NCI-H510A treated with DMSO at 0.1 percent for 48 hours (cell line): ENCODE measurements at regions not wholly inside any gene's neighbourhood (a gene's known extent, or its start where the extent isn't known, plus 50 kb on each side); places are given as distances from the start of the nearest gene placed in this dataset.
"Not testable (repeated sequence)": the region's sequence is repeated elsewhere in the genome, so short reads cannot be mapped to it uniquely, and the experiment has no call there.

Experiments
- DNase-seq: peaks from one replicate; lab custom pipeline; 2025; lab: John Stamatoyannopoulos, UW

GRCh38 chr10:3342771-3343170 is 170.2 kb upstream of the PITRM1 start:
- no peak for DNase-seq

DNA sequence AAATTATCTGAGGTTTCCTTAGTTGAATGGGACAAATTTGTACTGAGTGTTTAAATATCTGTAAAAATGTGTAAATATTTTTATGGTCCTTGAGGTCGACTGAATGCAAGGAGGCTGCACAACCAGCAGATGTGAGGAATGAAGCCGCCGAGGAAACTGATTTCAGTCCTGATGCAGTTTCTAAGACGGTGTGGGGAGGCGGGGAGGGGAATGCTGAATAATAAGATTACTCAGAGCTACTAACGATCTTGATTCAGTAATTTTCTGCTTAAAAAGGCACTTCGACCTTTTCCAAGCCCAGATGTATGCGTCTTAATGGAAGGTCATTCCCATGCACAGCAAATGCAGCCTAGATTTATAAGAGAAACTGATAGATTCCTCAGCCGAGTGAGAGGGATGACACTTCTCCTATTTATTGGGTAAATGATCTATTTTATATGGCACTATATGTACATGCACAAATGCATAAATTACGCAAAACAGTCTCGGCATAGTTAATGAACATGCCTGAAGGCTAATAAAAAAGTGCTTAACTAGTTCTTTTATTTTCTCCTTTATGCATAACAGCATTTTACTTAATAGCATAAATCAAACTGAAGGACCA is 167.6 kb upstream of the PITRM1 start:
- DNase-seq = no peak

GRCh38 chr10:3339531-3339950 is 167.0 kb upstream of the PITRM1 start:
- no peak for DNase-seq

- DNase-seq = no peak
Observed at GRCh38 chr10:3339121-3339520, 166.5 kb upstream of the PITRM1 start.

DNA sequence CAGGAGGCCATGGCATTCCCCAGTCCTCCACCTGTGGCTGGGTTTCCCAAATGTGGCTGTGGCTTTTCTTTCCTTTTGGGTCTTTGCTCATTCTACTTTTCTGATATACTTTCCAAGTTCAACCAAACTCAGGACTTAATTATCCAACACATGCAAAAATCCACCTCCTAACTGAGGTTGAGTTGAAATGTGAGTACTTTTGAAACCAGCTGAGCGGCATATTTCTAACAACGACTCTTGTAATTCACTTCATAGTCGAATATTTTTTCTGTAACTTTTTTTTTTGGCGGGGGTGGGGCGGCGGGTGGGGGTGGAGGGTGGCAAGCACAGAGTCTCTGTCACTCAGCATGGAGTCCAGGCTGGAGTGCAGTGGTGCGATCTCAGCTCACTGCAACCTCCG is 165.2 kb upstream of the PITRM1 start:
- no peak for DNase-seq

GRCh38 chr10:3336673-3337293 is 164.2 kb upstream of the PITRM1 start:
- no peak for DNase-seq

- no peak for DNase-seq
Observed at GRCh38 chr10:3333426-3333825, 160.8 kb upstream of the PITRM1 start.

GRCh38 chr10:3331690-3332230 is 159.2 kb upstream of the PITRM1 start:
- DNase-seq = no peak

GRCh38 chr10:3331187-3331586 is 158.6 kb upstream of the PITRM1 start:
- no peak for DNase-seq

DNA sequence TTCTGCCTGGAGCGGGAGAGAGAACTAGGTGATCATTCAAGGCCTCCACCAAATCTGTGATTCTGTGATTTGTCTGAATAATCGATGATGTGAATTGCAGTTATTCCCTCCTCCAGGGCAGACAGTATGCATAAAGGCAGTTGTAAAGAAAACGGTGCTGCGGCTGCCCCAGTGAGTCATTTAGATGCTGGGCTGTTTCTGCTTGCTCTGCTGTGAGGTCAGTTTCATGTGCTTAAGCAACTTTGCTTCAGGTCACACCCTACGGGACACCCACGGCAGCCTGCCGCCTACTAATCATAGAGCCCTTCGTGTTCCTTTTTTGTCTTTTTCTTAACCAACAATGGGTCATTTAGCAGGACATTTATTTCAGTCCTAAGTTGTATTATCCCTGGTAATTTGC is 158.1 kb upstream of the PITRM1 start:
- DNase-seq = no peak

GRCh38 chr10:3325954-3326750 is 153.6 kb upstream of the PITRM1 start:
- no peak for DNase-seq

DNA sequence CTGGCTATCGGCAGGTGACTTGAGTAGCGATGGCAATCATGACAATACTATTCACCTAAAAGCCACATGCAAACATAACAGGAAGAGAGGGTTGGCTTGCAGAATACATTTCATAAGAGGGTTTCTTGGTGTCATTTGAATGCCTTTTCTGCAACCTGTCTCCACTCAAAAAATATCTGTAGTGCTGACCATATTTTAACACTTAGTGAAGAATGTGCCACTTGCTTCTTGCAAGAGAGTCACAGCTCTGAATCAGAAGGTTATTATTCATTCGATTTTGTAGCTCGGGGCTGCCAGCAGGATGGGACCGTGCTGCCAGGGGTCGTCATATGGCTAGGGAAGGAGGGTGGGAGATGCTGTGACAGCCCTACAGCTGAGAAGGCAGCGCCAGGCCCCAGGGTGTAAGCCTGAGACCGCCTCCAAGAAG is 152.0 kb upstream of the PITRM1 start:
- DNase-seq = no peak

DNA sequence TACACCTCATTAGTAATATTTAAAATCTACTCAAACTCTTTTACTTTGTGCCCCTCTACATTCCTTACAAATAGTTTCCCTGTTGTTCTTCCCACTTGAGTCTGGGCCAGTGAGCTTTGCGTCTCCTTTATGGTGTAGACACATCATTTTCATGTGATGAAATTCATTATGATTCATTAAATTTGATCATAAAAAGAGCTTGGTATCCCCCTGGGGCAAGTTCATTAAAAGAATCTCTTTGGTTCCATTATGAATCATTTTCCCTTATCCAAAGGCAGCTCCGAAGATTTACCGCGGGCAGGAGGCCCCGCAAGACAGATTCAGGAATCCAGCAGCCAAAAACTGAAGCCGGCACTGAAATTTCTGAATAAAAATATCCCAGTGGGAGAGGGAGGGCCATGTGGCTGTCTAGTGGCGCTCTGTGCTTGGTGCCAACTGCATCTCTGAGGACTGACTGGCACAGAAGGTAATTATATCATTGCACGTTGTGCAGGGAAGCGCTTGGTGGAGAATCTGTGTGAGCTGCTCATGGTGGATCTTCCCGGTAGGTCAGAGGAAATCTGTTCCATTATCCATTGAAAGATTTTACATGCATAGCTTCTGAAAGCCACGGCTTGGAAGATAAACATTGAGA is 151.4 kb upstream of the PITRM1 start:
- no peak for DNase-seq

GRCh38 chr10:3321123-3321522 is 148.5 kb upstream of the PITRM1 start:
- DNase-seq = no peak

DNA sequence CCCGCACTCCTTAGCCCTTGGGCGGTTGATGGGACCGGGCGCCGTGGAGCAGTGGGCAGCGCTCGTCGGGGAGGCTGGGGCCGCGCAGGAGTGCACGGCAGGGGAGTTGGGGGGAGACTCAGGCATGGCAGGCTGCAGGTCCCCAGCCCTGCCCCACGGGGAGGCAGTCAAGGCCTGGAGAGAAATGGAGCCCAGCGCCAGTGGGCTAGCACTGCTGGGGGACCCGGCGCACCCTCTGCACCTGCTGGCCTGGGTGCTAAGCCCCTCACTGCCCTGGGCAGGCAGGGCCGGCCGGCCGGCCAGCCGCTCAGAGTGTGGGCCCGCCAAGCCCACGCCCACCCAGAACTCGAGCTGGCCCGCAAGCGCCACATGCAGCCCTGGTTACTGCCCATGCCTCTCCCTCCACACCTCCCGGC is 147.2 kb upstream of the PITRM1 start:
- no peak for DNase-seq

GRCh38 chr10:3318480-3318807 is 145.9 kb upstream of the PITRM1 start:
- not testable (repeated sequence) for DNase-seq

DNA sequence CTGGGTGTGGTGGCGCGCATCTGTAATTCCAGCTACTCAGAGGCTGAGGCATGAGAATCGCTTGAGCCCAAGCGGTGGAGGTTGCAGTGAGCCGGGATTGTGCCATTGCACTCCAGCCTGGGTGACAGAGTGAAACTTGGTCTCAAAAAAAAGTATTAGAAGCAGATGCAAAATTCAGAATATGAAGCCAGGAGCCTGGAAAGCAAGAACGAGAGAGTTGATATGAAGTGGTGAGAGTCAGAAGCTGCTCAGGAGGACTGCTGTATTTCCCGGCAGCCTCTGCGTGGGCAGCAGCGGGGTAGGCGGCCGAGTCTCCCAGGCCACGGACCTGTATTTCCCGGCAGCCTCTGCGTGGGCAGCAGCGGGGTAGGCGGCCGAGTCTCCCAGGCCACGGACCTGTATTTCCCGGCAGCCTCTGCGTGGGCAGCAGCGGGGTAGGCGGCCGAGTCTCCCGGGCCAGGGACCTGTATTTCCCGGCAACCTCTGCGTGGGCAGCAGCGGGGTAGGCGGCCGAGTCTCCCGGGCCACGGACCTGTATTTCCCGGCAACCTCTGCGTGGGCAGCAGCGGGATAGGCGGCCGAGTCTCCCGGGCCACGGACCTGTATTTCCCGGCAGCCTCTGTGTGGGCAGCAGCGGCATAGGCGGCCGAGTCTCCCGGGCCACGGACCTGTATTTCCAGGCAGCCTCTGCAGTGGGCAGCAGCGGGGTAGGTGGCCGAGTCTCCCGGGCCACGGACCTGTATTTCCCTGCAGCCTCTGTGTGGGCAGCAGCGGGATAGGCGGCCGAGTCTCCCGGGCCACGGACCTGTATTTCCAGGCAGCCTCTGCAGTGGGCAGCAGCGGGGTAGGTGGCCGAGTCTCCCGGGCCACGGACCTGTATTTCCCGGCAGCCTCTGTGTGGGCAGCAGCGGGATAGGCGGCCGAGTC is 145.2 kb upstream of the PITRM1 start:
- DNase-seq = not testable (repeated sequence)

DNA sequence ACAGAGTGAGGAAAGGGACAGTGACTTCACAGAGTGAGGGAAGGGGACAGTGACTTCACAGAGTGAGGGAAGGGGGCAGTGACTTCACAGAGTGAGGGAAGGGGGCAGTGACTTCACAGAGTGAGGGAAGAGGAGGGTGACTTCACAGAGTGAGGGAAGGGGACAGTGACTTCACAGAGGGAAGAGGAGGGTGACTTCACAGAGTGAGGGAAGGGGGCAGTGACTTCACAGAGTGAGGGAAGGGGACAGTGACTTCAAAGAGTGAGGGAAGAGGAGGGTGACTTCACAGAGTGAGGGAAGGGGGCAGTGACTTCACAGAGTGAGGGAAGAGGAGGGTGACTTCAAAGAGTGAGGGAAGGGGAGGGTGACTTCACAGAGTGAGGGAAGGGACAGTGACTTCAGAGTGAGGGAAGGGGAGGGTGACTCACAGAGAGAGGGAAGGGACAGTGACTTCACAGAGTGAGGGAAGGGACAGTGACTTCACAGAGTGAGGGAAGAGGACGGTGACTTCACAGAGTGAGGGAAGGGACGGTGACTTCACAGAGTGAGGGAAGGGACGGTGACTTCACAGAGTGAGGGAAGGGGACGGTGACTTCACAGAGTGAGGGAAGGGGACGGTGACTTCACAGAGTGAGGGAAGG is 142.0 kb upstream of the PITRM1 start:
- not testable (repeated sequence) for DNase-seq

DNA sequence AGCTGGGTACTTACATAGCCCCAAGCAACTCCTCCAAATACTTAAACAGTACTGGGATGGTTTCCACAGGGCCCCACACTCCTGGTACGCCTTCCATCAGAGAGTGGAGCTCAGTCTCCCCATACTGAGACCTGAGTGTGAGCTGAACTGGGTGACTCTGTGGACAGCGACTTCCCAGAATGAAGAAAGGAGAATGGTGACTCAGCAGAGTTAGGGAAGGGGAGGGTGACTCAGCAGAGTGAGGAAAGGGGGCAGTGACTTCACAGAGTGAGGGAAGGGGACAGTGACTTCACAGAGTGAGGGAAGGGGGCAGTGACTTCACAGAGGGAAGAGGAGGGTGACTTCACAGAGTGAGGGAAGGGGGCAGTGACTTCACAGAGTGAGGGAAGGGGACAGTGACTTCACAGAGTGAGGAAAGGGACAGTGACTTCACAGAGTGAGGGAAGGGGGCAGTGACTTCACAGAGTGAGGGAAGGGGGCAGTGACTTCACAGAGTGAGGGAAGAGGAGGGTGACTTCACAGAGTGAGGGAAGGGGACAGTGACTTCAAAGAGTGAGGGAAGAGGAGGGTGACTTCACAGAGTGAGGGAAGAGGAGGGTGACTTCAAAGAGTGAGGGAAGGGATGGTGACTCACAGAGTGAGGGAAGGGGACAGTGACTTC is 141.3 kb upstream of the PITRM1 start:
- DNase-seq = not testable (repeated sequence)

DNA sequence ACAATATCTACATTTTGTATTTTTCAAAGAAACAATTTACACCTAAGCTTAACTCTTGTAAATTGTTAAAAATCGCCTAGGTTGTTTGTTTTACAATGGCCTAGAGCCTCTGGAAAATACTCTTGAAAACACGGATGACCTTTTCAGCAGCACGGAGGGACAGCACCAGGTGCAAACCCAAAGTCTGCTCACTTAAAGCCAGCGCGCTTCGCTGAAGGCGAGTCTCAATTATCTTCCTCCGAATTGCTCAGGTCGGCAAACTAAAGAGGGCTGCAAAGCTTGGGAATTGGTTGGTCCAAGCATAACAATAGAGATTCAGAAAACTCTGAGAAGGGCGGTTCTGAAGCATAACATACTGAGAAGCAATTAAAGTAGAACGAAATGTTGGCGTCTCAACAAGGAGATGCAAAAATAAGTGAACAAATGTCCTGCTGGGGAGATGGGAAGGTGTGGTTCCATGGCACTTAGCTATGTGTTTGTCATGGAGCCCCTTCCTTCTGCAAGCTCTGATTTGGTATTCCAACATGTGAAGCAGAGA is 139.9 kb upstream of the PITRM1 start:
- DNase-seq = peak; percentile 52
